ENCODE measurements at regions not wholly inside any gene's neighbourhood (a gene's known extent, or its start where the extent isn't known, plus 50 kb on each side); places are given as distances from the start of the nearest gene placed in this dataset.

- no peak overlapping the region for H3K4me3 ChIP-seq
- no peak for DNase-seq (ENCODE audit: low spot score)
- intact Hi-C loops (cut with DNase I), result no loop called here
- TF ChIP-seq POLR2A (IDR thresholded peaks at IDR 0.05), result no peak
- no peak for TF ChIP-seq POLR2AphosphoS5 (IDR thresholded peaks at IDR 0.05)
- TF ChIP-seq, protein P1, sequence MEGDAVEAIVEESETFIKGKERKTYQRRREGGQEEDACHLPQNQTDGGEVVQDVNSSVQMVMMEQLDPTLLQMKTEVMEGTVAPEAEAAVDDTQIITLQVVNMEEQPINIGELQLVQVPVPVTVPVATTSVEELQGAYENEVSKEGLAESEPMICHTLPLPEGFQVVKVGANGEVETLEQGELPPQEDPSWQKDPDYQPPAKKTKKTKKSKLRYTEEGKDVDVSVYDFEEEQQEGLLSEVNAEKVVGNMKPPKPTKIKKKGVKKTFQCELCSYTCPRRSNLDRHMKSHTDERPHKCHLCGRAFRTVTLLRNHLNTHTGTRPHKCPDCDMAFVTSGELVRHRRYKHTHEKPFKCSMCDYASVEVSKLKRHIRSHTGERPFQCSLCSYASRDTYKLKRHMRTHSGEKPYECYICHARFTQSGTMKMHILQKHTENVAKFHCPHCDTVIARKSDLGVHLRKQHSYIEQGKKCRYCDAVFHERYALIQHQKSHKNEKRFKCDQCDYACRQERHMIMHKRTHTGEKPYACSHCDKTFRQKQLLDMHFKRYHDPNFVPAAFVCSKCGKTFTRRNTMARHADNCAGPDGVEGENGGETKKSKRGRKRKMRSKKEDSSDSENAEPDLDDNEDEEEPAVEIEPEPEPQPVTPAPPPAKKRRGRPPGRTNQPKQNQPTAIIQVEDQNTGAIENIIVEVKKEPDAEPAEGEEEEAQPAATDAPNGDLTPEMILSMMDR (IDR thresholded peaks at IDR 0.05), result no peak
- H3K4me1 ChIP-seq (replicated peaks), result no peaks in the 10 kb centered on the region
- H3K27ac ChIP-seq, result no peak overlapping the region
- no peaks in the 10 kb centered on the region for H3K36me3 ChIP-seq
- no peaks in the 10 kb centered on the region for H3K9me3 ChIP-seq
- H3K27me3 ChIP-seq (replicated peaks; ENCODE audit: insufficient read depth), result no peaks in the 10 kb centered on the region
- 63% methylated on average over 5 of the region's 5 CpGs for WGBS
These were observed 120.4 kb upstream of the CNOT2 start for GRCh38 chr12:70122804-70123203.

GRCh38 chr12:70149013-70149412, 94.2 kb upstream of the CNOT2 start:
- 74% methylated on average over 2 of the region's 2 CpGs for WGBS
- Histone ChIP-seq H3K27me3 (replicated peaks; ENCODE audit: insufficient read depth) (no peaks in the 10 kb centered on the region), H3K4me1 (replicated peaks) (no peaks in the 10 kb centered on the region), H3K27ac (no peak overlapping the region), H3K4me3 (no peak overlapping the region), H3K36me3 (no peaks in the 10 kb centered on the region), H3K9me3 (no peaks in the 10 kb centered on the region)
- TF ChIP-seq POLR2A (IDR thresholded peaks at IDR 0.05), result no peak
- TF ChIP-seq, protein P1 (IDR thresholded peaks at IDR 0.05), result no peak
- no peak for TF ChIP-seq POLR2AphosphoS5 (IDR thresholded peaks at IDR 0.05)
- DNase-seq (ENCODE audit: low spot score), result no peak
- intact Hi-C loops (cut with DNase I), result no loop called here

DNA sequence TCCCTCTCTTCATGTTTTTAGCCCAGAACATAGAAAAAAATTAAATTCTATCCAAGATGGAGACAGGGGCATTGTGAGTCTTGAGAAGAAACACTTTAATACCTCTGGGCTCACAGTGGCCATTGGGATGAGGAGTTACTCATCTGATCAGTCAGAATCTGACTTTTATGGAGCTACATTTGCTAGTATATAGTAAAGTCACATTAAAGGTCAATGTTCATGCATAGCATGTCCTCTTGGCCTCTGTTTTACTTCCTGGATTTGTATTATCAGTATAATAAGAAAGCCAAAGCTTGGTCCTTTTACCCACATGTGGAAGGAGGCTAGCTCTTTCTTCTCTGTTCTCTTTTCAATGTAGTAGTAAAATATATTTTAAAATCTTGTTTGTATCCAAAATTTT, 93.6 kb upstream of the CNOT2 start:
- TF ChIP-seq, protein P1 (IDR thresholded peaks at IDR 0.05), result no peak
- TF ChIP-seq POLR2A (IDR thresholded peaks at IDR 0.05) (no peak), POLR2AphosphoS5 (IDR thresholded peaks at IDR 0.05) (no peak)
- Histone ChIP-seq H3K27me3 (replicated peaks; ENCODE audit: insufficient read depth) (no peaks in the 10 kb centered on the region), H3K27ac (no peak overlapping the region), H3K36me3 (no peaks in the 10 kb centered on the region), H3K9me3 (no peaks in the 10 kb centered on the region), H3K4me1 (replicated peaks) (no peaks in the 10 kb centered on the region), H3K4me3 (no peak overlapping the region)
- no peak for DNase-seq (ENCODE audit: low spot score)
- intact Hi-C loops (cut with DNase I), result no loop called here

- intact Hi-C loops (cut with DNase I), result no loop called here
- Histone ChIP-seq H3K9me3 (no peaks in the 10 kb centered on the region), H3K27ac (no peak overlapping the region), H3K36me3 (no peaks in the 10 kb centered on the region), H3K27me3 (replicated peaks; ENCODE audit: insufficient read depth) (no peaks in the 10 kb centered on the region), H3K4me3 (no peak overlapping the region), H3K4me1 (replicated peaks) (no peaks in the 10 kb centered on the region)
- no peak for DNase-seq (ENCODE audit: low spot score)
- whole genome bisulfite sequencing, result 90% methylated on average over 2 of the region's 2 CpGs
- TF ChIP-seq POLR2A (IDR thresholded peaks at IDR 0.05), result no peak
- TF ChIP-seq, protein P1 (IDR thresholded peaks at IDR 0.05), result no peak
- TF ChIP-seq POLR2AphosphoS5 (IDR thresholded peaks at IDR 0.05), result no peak
These were observed 93.0 kb upstream of the CNOT2 start for GRCh38 chr12:70150230-70150629.

- intact Hi-C loops (cut with DNase I), result no loop called here
- no peaks in the 10 kb centered on the region for H3K36me3 ChIP-seq
- H3K27ac ChIP-seq, result no peak overlapping the region
- H3K9me3 ChIP-seq, result no peaks in the 10 kb centered on the region
- DNase-seq (ENCODE audit: low spot score), result no peak
- no peak overlapping the region for H3K4me3 ChIP-seq
- no peaks in the 10 kb centered on the region for H3K27me3 ChIP-seq (replicated peaks; ENCODE audit: insufficient read depth)
- H3K4me1 ChIP-seq (replicated peaks), result no peaks in the 10 kb centered on the region
- no peak for TF ChIP-seq POLR2AphosphoS5 (IDR thresholded peaks at IDR 0.05)
- no peak for TF ChIP-seq POLR2A (IDR thresholded peaks at IDR 0.05)
- TF ChIP-seq, protein P1 (IDR thresholded peaks at IDR 0.05), result no peak
- 87% methylated on average over 4 of the region's 4 CpGs for WGBS
These were observed 91.2 kb upstream of the CNOT2 start for GRCh38 chr12:70151993-70152392.

Measured in prostate gland (tissue), 2 donors.